ENCODE measurements at regions not wholly inside any gene's neighbourhood (a gene's known extent, or its start where the extent isn't known, plus 50 kb on each side); places are given as distances from the start of the nearest gene placed in this dataset.

GRCh38 chr2:58620093-58620492 is 379.0 kb upstream of the FANCL start:
- H3K27me3 ChIP-seq: no peaks in the 10 kb centered on the region
- no peak for TF ChIP-seq CTCF (IDR thresholded peaks at IDR 0.05)
- no peak for TF ChIP-seq POLR2AphosphoS5 (IDR thresholded peaks at IDR 0.05)
- no peak for TF ChIP-seq POLR2A (IDR thresholded peaks at IDR 0.05)
- no peak for TF ChIP-seq EP300 (IDR thresholded peaks at IDR 0.05; ENCODE audit: low read depth)
- DNase-seq: no peak
- H3K4me1 ChIP-seq: no peaks in the 10 kb centered on the region
- H3K27ac ChIP-seq: no peak overlapping the region
- in situ Hi-C loops (cut with MboI; ENCODE audit: low pct_ligation_motif_present in 1 of 4, low pct_unique_long_range_greater_than_20kb in 1 of 4, low sequenced_read_pairs in 3 of 4): no loop called here
- intact Hi-C loops (cut with DNase I; ENCODE audit: low total_unique reads): no loop called here
- no peaks in the 10 kb centered on the region for H3K36me3 ChIP-seq
- no peaks in the 10 kb centered on the region for H3K9me3 ChIP-seq
- H3K4me3 ChIP-seq: no peak overlapping the region
- WGBS, 2 donors (ENCODE audit: low coverage in 1 of 2): 47 to 77% methylated on average over 4 to 5 of the region's 5 CpGs

GRCh38 chr2:58616961-58617360 is 375.8 kb upstream of the FANCL start:
- in situ Hi-C loops (cut with MboI; ENCODE audit: low pct_ligation_motif_present in 1 of 4, low pct_unique_long_range_greater_than_20kb in 1 of 4, low sequenced_read_pairs in 3 of 4): no loop called here
- Histone ChIP-seq H3K4me3 (no peak overlapping the region), H3K36me3 (no peaks in the 10 kb centered on the region), H3K27me3 (no peaks in the 10 kb centered on the region), H3K9me3 (no peaks in the 10 kb centered on the region), H3K27ac (no peak overlapping the region), H3K4me1 (no peaks in the 10 kb centered on the region)
- no peak for TF ChIP-seq CTCF (IDR thresholded peaks at IDR 0.05)
- no peak for TF ChIP-seq POLR2A (IDR thresholded peaks at IDR 0.05)
- no peak for TF ChIP-seq POLR2AphosphoS5 (IDR thresholded peaks at IDR 0.05)
- no peak for TF ChIP-seq EP300 (IDR thresholded peaks at IDR 0.05; ENCODE audit: low read depth)
- 50 to 51% methylated on average over 1 of the region's 1 CpG for WGBS, 2 donors (ENCODE audit: low coverage in 1 of 2)
- no peak for DNase-seq
- intact Hi-C loops (cut with DNase I; ENCODE audit: low total_unique reads): no loop called here

- Histone ChIP-seq H3K4me1 (no peaks in the 10 kb centered on the region), H3K9me3 (no peaks in the 10 kb centered on the region), H3K36me3 (no peaks in the 10 kb centered on the region), H3K4me3 (no peak overlapping the region), H3K27ac (no peak overlapping the region), H3K27me3 (no peaks in the 10 kb centered on the region)
- in situ Hi-C loops (cut with MboI; ENCODE audit: low pct_ligation_motif_present in 1 of 4, low pct_unique_long_range_greater_than_20kb in 1 of 4, low sequenced_read_pairs in 3 of 4): no loop called here
- 8 to 24% methylated on average over 2 of the region's 2 CpGs for WGBS, 2 donors (ENCODE audit: low coverage in 1 of 2)
- TF ChIP-seq EP300 (IDR thresholded peaks at IDR 0.05; ENCODE audit: low read depth) (no peak), CTCF (IDR thresholded peaks at IDR 0.05) (no peak), POLR2A (IDR thresholded peaks at IDR 0.05) (no peak), POLR2AphosphoS5 (IDR thresholded peaks at IDR 0.05) (no peak)
- intact Hi-C loops (cut with DNase I; ENCODE audit: low total_unique reads): no loop called here
- no peak for DNase-seq
These were observed 373.1 kb upstream of the FANCL start for GRCh38 chr2:58614219-58614618.

GRCh38 chr2:58612973-58613372 is 371.8 kb upstream of the FANCL start:
- Histone ChIP-seq H3K4me1 (no peaks in the 10 kb centered on the region), H3K4me3 (no peak overlapping the region), H3K27ac (no peak overlapping the region), H3K27me3 (no peaks in the 10 kb centered on the region), H3K9me3 (no peaks in the 10 kb centered on the region), H3K36me3 (no peaks in the 10 kb centered on the region)
- WGBS, 2 donors (ENCODE audit: low coverage in 1 of 2): 73 to 79% methylated on average over 4 to 6 of the region's 6 CpGs
- DNase-seq: no peak
- TF ChIP-seq POLR2A (IDR thresholded peaks at IDR 0.05) (no peak), EP300 (IDR thresholded peaks at IDR 0.05; ENCODE audit: low read depth) (no peak), CTCF (IDR thresholded peaks at IDR 0.05) (no peak)
- in situ Hi-C loops (cut with MboI; ENCODE audit: low pct_ligation_motif_present in 1 of 4, low pct_unique_long_range_greater_than_20kb in 1 of 4, low sequenced_read_pairs in 3 of 4) (no loop called here), intact Hi-C loops (cut with DNase I; ENCODE audit: low total_unique reads) (no loop called here)

Data from transverse colon (tissue), 4 donors.